ENCODE measurements at regions not wholly inside any gene's neighbourhood (a gene's known extent, or its start where the extent isn't known, plus 50 kb on each side); places are given as distances from the start of the nearest gene placed in this dataset.

GRCh38 chr2:41420219-41420618, 627.6 kb upstream of the PKDCC start:
- TF ChIP-seq, protein P1, sequence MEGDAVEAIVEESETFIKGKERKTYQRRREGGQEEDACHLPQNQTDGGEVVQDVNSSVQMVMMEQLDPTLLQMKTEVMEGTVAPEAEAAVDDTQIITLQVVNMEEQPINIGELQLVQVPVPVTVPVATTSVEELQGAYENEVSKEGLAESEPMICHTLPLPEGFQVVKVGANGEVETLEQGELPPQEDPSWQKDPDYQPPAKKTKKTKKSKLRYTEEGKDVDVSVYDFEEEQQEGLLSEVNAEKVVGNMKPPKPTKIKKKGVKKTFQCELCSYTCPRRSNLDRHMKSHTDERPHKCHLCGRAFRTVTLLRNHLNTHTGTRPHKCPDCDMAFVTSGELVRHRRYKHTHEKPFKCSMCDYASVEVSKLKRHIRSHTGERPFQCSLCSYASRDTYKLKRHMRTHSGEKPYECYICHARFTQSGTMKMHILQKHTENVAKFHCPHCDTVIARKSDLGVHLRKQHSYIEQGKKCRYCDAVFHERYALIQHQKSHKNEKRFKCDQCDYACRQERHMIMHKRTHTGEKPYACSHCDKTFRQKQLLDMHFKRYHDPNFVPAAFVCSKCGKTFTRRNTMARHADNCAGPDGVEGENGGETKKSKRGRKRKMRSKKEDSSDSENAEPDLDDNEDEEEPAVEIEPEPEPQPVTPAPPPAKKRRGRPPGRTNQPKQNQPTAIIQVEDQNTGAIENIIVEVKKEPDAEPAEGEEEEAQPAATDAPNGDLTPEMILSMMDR (conservative IDR thresholded peaks at IDR 0.05; ENCODE audit: low read length), result no peak
- TF ChIP-seq EZH2phosphoT487 (IDR thresholded peaks at IDR 0.05; ENCODE audit: borderline replicate concordance, low read depth, low read length), result no peak
